22Rv1 (cell line): ENCODE measurements at regions not wholly inside any gene's neighbourhood (a gene's known extent, or its start where the extent isn't known, plus 50 kb on each side); places are given as distances from the start of the nearest gene placed in this dataset.

Experiments used
- CTCF ChIP-seq: fragments of 450-650 bp; IDR thresholded peaks from 2 replicates; pipeline ENCODE4 v1.5.1; 2017; ENCODE audit warnings: mild to moderate bottlenecking
- ZFX ChIP-seq: fragments of 450-650 bp; IDR thresholded peaks from 2 replicates; pipeline ENCODE4 v1.6.1; 2017; ENCODE audit warnings: antibody characterized with exemption, borderline replicate concordance

DNA sequence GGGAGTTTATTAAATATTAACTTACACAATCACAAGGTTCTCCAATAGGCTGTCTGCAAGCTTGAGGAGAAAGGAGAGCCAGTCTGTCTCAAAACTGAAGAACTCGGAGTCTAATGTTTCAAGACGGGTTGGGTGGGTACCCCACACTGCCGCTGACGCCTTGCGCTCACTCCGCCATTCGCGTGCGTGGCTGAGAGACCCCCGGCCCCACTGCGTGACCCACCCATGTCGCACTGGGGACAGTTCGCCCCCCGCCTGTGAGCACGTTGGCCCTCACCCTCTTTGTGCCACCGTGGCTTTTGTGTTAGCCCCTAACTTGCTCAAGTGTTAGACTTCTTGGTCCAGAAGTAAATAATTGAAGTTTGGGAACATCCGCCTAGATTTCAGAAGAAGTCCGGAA lies 270.0 kb upstream of the ITGA1 start:
- TF ChIP-seq CTCF, result no peak
- no peak for TF ChIP-seq ZFX
